RWPE1 (cell line): ENCODE measurements at regions not wholly inside any gene's neighbourhood (a gene's known extent, or its start where the extent isn't known, plus 50 kb on each side); places are given as distances from the start of the nearest gene placed in this dataset.
"Not testable (repeated sequence)": the region's sequence is repeated elsewhere in the genome, so short reads cannot be mapped to it uniquely, and the experiment has no call there.

ENCODE experiments used
- CTCF ChIA-PET: fragments of 350-600 bp; sonication (Branson Sonifier 250); formaldehyde crosslinking; extraction: SDS; loops from one replicate; lab custom pipeline; 2021; lab: Yijun Ruan, JAX
- POLR2A ChIA-PET: fragments of 400-600 bp; formaldehyde crosslinking; extraction: SDS; loops from one replicate; lab custom pipeline; 2020; ENCODE audit warnings: antibody characterized with exemption; ENCODE audit not compliant: low non-redundant PET; lab: Yijun Ruan, JAX
- DNase-seq: peaks from one replicate; pipeline ENCODE4 v3.0.0; 2012; ENCODE audit warnings: low spot score
- H3K27ac ChIP-seq: fragments of 450-650 bp; 2 replicates; pipeline ENCODE4 v1.5.1; 2017
- CTCF ChIP-seq: fragments of 450-650 bp; conservative IDR thresholded peaks from 2 replicates; pipeline ENCODE4 v1.5.1; 2017; ENCODE audit warnings: low read depth, mild to moderate bottlenecking

- no peak for DNase-seq
- H3K27ac ChIP-seq: no peak overlapping the region
- ChIA-PET POLR2A (no interaction called here), CTCF (no interaction called here)
- no peak for TF ChIP-seq CTCF
Observed at GRCh38 chr7:142452791-142453190, 194.9 kb upstream of the PRSS58 start.

- TF ChIP-seq CTCF: no peak
- ChIA-PET CTCF (no interaction called here), POLR2A (no interaction called here)
- no peak for DNase-seq
- H3K27ac ChIP-seq: no peak overlapping the region
Observed at GRCh38 chr7:142451817-142452216, 194.0 kb upstream of the PRSS58 start.

GRCh38 chr7:142451296-142451695 is 193.4 kb upstream of the PRSS58 start:
- no peak for DNase-seq
- TF ChIP-seq CTCF: no peak
- H3K27ac ChIP-seq: no peak overlapping the region
- ChIA-PET CTCF (no interaction called here), POLR2A (no interaction called here)

- ChIA-PET POLR2A (no interaction called here), CTCF (no interaction called here)
- no peak for DNase-seq
- TF ChIP-seq CTCF: no peak
- H3K27ac ChIP-seq: no peak overlapping the region
Observed at GRCh38 chr7:142450695-142451094, 192.8 kb upstream of the PRSS58 start.

GRCh38 chr7:142450206-142450605 is 192.3 kb upstream of the PRSS58 start:
- H3K27ac ChIP-seq: no peak overlapping the region
- ChIA-PET POLR2A (no interaction called here), CTCF (no interaction called here)
- no peak for TF ChIP-seq CTCF
- no peak for DNase-seq

- H3K27ac ChIP-seq, POLR2A ChIA-PET, DNase-seq: not testable (repeated sequence)
- CTCF ChIA-PET: interaction anchor here (0.7 kb wide), 1 partner anchor 30 kb away, joined by 4 read pairs; no protein-coding TSS in a partner anchor
Observed at GRCh38 chr7:142448857-142449256, 191.0 kb upstream of the PRSS58 start.

GRCh38 chr7:142447762-142448161 is 189.9 kb upstream of the PRSS58 start:
- no peak for TF ChIP-seq CTCF
- CTCF ChIA-PET: no interaction called here
- no peak for DNase-seq
- H3K27ac ChIP-seq: no peak overlapping the region
- POLR2A ChIA-PET: no interaction called here
